Epithelial cell of proximal tubule (primary cell): ENCODE measurements at regions not wholly inside any gene's neighbourhood (a gene's known extent, or its start where the extent isn't known, plus 50 kb on each side); places are given as distances from the start of the nearest gene placed in this dataset.
"Not testable (repeated sequence)": the region's sequence is repeated elsewhere in the genome, so short reads cannot be mapped to it uniquely, and the experiment has no call there.

Source experiments
- DNase-seq: peaks from one replicate; pipeline ENCODE4 v3.0.0-alpha.2; 2011; ENCODE audit warnings: low read depth
- H3K4me3 ChIP-seq: 2 replicates; pipeline ENCODE4 v1.5.1; 2011; ENCODE audit warnings: low read depth, mild to moderate bottlenecking, low read length
- CTCF ChIP-seq: conservative IDR thresholded peaks from 2 replicates; pipeline ENCODE4 v1.5.1; 2012; ENCODE audit warnings: low read depth, mild to moderate bottlenecking, low read length

GRCh38 chr22:19607192-19608002 lies 83.2 kb upstream of the CLDN5 start:
- no peak for DNase-seq
- H3K4me3 ChIP-seq, result no peak overlapping the region
- no peak for TF ChIP-seq CTCF

DNA sequence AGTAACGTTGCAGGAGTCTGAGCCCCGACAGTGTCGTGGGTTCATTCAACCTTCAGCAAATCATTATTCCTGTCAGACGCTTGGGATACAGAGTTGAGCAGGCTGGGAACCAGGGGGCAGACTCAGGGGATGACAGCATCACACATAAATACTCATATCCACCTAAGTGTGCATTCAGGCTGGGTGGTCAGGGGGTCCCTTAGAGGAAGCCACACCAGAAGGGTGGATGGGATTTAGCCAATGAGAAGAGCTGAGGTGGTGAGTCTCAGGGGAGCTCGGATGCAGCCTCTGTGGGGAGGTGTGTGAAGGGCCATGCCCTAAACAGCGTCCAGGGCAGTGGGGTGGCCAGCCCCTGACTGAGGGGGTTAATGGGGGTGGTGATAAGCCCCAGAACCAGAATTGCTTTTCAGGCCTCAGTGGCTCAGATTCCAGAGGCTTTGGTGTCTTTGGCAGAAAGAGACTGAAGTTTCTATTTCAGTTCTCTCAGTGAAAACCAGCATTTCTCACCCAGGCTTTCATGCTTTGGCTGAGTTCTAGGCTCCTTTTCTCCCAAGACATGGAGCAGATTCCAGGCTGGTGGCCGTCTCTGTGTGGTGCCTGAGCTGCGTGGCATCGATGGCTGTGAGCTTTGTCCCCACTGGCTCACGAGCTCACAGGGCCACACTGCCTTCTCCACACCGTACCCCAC lies 83.9 kb upstream of the CLDN5 start:
- H3K4me3 ChIP-seq, result no peak overlapping the region
- DNase-seq, result no peak

DNA sequence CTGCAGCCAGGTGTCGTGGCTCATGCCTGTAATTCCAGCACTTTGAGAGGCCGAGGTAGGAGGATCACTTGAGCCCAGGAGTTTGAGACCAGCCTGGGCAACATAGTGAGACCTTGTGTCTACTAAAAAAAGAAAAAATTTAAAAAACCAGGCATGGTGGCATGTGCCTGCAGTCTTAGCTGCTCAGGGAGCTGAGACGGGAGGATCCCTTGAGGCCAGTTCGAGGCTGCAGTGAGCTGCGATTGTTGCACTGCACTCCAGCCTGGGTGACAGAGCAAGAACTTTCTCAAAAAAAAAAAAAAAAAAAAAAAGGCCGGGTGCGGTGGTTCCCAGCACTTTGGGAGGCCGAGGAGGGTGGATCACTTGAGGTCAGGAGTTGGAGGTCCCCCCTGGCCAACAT lies 85.5 kb upstream of the CLDN5 start:
- DNase-seq, result not testable (repeated sequence)

More for the DNA sequence above, 83.9 kb upstream of the CLDN5 start:
- no peak for TF ChIP-seq CTCF

DNA sequence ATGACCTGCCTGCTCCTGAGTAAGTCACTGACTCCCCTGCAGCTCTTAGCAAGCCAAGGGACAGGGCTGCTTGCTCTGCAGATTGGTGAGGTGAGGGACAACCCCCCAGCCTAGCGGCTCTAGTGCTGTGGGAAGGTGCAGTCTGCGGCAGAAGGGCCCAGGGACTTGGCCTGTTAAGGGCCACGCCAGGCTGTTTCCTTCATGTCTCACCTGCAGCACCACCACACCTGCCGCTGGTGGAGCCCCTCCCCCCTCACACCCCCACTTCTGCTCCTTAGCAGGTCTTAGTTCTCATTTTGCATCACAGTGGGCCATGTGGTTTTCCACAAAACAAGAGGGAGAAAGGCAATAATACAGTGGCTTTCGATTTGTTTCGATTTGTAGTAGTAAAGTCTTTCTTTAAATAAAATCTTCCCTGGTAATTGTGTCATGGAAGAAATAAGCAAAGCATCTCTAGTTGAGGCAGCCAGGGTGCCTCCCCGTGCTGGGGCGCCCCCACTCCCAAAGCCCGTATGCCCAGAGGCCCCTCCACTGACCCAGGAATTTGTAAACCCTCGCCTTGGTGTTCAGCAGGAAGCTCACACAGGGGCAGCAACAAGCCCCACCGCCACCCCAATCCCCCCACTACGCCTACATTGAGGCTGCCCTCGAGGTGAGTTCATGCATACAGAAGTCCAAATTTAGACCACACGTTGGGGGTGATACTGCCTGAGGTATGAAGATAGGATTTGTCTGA lies 86.5 kb upstream of the CLDN5 start:
- no peak overlapping the region for H3K4me3 ChIP-seq
- no peak for TF ChIP-seq CTCF
- DNase-seq, result no peak

More for the DNA sequence above, 85.5 kb upstream of the CLDN5 start:
- not testable (repeated sequence) for H3K4me3 ChIP-seq

DNA sequence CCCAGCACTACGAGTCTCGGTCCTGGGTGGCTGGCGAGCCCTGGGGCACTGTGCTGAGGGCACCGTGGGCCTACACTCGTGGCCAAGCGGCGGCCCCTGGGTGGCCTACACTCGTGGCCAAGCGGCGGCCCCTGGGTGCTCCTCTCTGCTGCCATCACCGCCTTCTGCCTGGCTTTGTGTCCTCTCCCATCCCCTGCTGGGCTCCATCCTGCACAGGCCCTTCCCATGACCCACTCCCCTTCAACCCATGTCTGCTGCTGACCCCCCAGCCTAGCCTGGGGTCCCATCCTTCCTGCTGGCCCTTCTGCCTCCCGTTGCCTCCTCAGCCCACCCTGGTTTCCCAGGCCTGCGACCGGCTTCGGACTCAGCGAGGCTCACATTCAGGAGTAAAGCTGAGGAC lies 87.4 kb upstream of the CLDN5 start:
- DNase-seq, result no peak
- no peak for TF ChIP-seq CTCF
- no peak overlapping the region for H3K4me3 ChIP-seq

- H3K4me3 ChIP-seq, result no peak overlapping the region
- no peak for TF ChIP-seq CTCF
Measured at GRCh38 chr22:19612866-19613572, 88.8 kb upstream of the CLDN5 start.

DNA sequence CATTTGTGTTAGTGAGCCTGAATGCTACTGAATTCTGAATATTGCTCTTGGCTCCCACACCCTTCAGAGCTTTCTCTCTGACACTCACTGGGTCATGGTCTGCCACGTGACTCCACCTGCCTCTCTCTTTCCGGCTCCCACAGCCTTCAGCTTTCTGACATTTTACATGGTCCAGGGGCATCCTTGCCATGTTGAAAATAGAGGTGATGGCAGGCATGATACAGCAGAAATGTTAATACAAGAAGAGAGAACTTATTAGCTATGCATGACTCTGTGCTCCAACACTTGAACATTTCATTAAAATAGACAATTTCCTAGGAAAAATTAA lies 90.3 kb upstream of the CLDN5 start:
- no peak for TF ChIP-seq CTCF
- no peak for DNase-seq
- H3K4me3 ChIP-seq, result no peak overlapping the region

More at GRCh38 chr22:19612866-19613572, 88.8 kb upstream of the CLDN5 start:
- no peak for DNase-seq
